Activated T-helper 2 cell treated with anti-CD3 and anti-CD28 coated beads, Interferon-gamma antibody, Interleukin-2, Interleukin-4, amounts not matched to agents 10 μg/mL and 5 μg/mL and 100 μg/mL, durations not matched to agents 14 hours and 24 hours and 36 hours (primary cell): ENCODE measurements at regions not wholly inside any gene's neighbourhood (a gene's known extent, or its start where the extent isn't known, plus 50 kb on each side); places are given as distances from the start of the nearest gene placed in this dataset.

Experiments used
- DNase-seq: peaks from one replicate; pipeline ENCODE4 v3.0.0; 2021; ENCODE audit warnings: low spot score
- H3K27ac Mint-ChIP-seq: one replicate; pipeline ENCODE4 v1.8.0; 2021; ENCODE audit warnings: mixed read lengths
- H3K27me3 Mint-ChIP-seq: one replicate; pipeline ENCODE4 v1.8.0; 2021; ENCODE audit warnings: low read depth, mixed read lengths
- H3K36me3 Mint-ChIP-seq: one replicate; pipeline ENCODE4 v1.8.0; 2021; ENCODE audit warnings: low read depth, mixed read lengths
- H3K4me1 Mint-ChIP-seq: one replicate; pipeline ENCODE4 v1.8.0; 2021; ENCODE audit warnings: low read depth, mixed read lengths
- H3K4me3 Mint-ChIP-seq: one replicate; pipeline ENCODE4 v1.8.0; 2021; ENCODE audit warnings: low read depth, mild to moderate bottlenecking, moderate library complexity, mixed read lengths
- H3K9me3 Mint-ChIP-seq: one replicate; pipeline ENCODE4 v1.8.0; 2021; ENCODE audit warnings: mixed read lengths
- intact Hi-C: fragments of 100-400 bp; cut with micrococcal nuclease; formaldehyde crosslinking; loops from one replicate; pipeline ENCODE4 v1.15.1; 2023

DNA sequence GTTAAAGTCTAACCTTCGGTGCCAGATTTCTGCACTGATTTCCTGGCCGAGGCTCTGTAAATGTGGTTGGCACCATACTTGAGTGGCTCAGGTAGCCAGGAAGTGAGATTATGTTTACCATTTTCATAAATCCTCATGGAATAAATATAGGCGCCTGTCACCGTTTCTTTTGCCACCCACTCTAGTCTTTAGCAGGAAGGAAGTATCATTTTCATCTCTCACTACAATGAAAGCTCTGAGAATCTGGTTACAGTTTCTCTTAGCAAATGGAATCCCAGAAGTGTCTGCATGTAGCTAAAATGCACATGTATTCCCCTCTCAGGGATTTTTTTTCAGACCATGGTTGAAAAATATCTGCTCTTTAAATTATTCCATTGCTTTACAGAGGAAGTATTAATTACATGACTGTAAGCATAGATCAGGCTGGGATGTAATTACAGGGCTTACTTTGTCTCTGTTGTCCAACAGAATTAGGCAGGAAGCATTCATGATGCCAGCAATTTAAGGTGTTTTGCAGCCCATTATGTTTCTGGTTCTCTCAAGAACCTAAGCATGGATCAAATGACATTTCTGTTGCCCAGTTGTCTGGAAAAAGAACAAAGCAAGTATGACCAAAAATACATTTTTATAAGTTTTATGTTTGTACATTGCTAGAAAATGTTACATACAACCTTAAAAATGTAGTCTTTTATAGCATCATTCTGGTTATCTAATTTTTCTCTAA, 221.7 kb upstream of the SPRY2 start:
- no peak overlapping the region for H3K27ac Mint-ChIP-seq

DNA sequence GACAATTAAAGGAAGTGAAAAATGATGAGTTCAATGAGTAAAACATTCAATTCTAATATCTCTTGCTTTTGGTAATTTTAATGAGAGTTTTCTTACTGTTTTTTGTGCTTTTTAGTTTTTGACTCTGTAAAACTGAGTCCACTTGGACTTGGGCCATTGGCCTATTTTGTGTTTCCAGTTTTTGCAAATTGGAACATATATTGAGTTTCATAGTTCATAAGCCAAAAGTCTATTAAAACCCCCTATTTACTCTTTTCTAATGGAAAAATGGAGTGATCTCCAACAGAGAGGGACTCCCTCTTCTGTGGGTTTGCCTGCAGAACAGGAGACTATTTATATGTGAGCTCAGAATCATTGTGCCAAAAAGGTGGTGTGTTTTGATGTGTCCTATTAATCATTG, 219.7 kb upstream of the SPRY2 start:
- Mint-ChIP-seq H3K4me3 (no peak overlapping the region), H3K27me3 (no peaks in the 10 kb centered on the region), H3K27ac (no peak overlapping the region), H3K36me3 (no peaks in the 10 kb centered on the region), H3K9me3 (peaks cover 4% of the 10 kb centered on the region), H3K4me1 (no peaks in the 10 kb centered on the region)
- DNase-seq, result no peak
- intact Hi-C loops, result no loop called here

More for the DNA sequence above, 221.7 kb upstream of the SPRY2 start:
- Mint-ChIP-seq H3K36me3 (no peaks in the 10 kb centered on the region), H3K27me3 (no peaks in the 10 kb centered on the region), H3K4me3 (no peak overlapping the region), H3K9me3 (peaks cover 4% of the 10 kb centered on the region), H3K4me1 (no peaks in the 10 kb centered on the region)
- no peak for DNase-seq
- intact Hi-C loops, result no loop called here

GRCh38 chr13:80559944-80560343, 219.0 kb upstream of the SPRY2 start:
- Mint-ChIP-seq H3K27me3 (no peaks in the 10 kb centered on the region), H3K4me1 (no peaks in the 10 kb centered on the region), H3K36me3 (no peaks in the 10 kb centered on the region), H3K9me3 (peaks cover 4% of the 10 kb centered on the region), H3K27ac (no peak overlapping the region), H3K4me3 (no peak overlapping the region)
- no peak for DNase-seq
- intact Hi-C loops, result no loop called here

GRCh38 chr13:80558074-80558473, 217.1 kb upstream of the SPRY2 start:
- intact Hi-C loops, result no loop called here
- Mint-ChIP-seq H3K36me3 (no peaks in the 10 kb centered on the region), H3K9me3 (peaks cover 4% of the 10 kb centered on the region), H3K4me3 (no peak overlapping the region), H3K27ac (no peak overlapping the region), H3K4me1 (no peaks in the 10 kb centered on the region), H3K27me3 (no peaks in the 10 kb centered on the region)
- DNase-seq, result no peak

GRCh38 chr13:80555796-80556678, 215.1 kb upstream of the SPRY2 start:
- intact Hi-C loops, result no loop called here
- DNase-seq, result no peak
- Mint-ChIP-seq H3K4me3 (no peak overlapping the region), H3K36me3 (no peaks in the 10 kb centered on the region), H3K27me3 (no peaks in the 10 kb centered on the region), H3K4me1 (no peaks in the 10 kb centered on the region), H3K27ac (no peak overlapping the region), H3K9me3 (peaks cover 4% of the 10 kb centered on the region)

DNA sequence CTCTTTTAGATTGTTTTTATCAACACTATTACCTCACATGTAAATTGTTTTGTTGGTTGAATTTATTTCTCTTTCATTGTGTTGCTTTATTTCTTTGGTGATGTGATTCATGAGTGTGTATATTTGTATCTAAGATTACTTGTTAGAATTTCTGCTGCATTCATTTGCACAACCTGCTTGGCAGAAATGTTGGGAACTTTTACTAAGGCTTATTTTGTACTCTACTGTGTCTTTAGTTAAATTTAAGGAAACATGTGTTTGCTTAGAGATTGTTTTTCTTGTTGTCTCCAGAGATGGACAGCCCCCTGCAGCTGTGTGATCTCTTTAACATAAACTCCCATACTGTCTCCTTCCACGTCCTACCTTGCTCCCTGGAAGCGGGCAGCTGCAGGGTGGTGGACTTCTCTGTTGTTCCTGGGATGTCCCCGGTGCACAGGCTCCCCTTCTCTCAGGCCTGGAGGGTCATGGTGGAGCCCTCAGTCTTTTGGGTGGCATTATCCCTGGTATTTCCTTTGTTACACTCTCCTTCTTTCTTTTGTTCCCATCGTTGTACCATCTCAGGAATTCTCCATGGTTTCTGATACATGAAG, 212.0 kb upstream of the SPRY2 start:
- DNase-seq, result no peak
- Mint-ChIP-seq H3K27ac (no peak overlapping the region), H3K4me1 (no peaks in the 10 kb centered on the region), H3K4me3 (no peak overlapping the region), H3K9me3 (no peaks in the 10 kb centered on the region), H3K27me3 (no peaks in the 10 kb centered on the region), H3K36me3 (no peaks in the 10 kb centered on the region)
- intact Hi-C loops, result no loop called here

- Mint-ChIP-seq H3K4me1 (no peaks in the 10 kb centered on the region), H3K36me3 (no peaks in the 10 kb centered on the region), H3K27ac (no peak overlapping the region), H3K27me3 (no peaks in the 10 kb centered on the region), H3K4me3 (no peak overlapping the region), H3K9me3 (no peaks in the 10 kb centered on the region)
- intact Hi-C loops, result no loop called here
- DNase-seq, result no peak
Measured at GRCh38 chr13:80551650-80552497, 210.9 kb upstream of the SPRY2 start.

GRCh38 chr13:80550971-80551441, 210.1 kb upstream of the SPRY2 start:
- intact Hi-C loops, result no loop called here
- no peaks in the 10 kb centered on the region for H3K4me1 Mint-ChIP-seq
- no peaks in the 10 kb centered on the region for H3K9me3 Mint-ChIP-seq
- no peak overlapping the region for H3K4me3 Mint-ChIP-seq
- H3K36me3 Mint-ChIP-seq, result no peaks in the 10 kb centered on the region
- no peak for DNase-seq
- no peak overlapping the region for H3K27ac Mint-ChIP-seq
- H3K27me3 Mint-ChIP-seq, result no peaks in the 10 kb centered on the region

DNA sequence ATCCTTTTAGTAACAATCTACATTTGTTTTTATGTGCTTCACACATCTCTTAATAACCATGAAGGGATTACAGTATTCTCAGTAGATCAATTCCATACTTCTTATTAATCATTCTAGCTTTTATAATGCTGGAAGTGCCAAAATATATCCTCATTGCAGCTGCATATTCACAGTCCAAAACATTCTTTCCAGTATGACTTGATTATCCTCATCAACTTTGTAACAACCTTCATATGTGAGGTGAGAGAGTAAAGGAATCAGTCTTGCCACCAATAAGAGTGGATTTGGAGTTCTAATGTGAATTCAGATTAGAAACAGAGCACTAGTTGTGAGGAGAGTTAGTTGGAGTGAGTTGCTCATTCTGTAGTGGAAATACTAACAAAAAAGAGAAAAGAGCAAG, 208.0 kb upstream of the SPRY2 start:
- Mint-ChIP-seq H3K27me3 (no peaks in the 10 kb centered on the region), H3K27ac (no peak overlapping the region), H3K4me3 (no peak overlapping the region), H3K9me3 (no peaks in the 10 kb centered on the region), H3K4me1 (no peaks in the 10 kb centered on the region), H3K36me3 (no peaks in the 10 kb centered on the region)
- intact Hi-C loops, result no loop called here
- DNase-seq, result no peak

- no peak overlapping the region for H3K4me3 Mint-ChIP-seq
Measured at GRCh38 chr13:80547885-80548825, 207.2 kb upstream of the SPRY2 start.

DNA sequence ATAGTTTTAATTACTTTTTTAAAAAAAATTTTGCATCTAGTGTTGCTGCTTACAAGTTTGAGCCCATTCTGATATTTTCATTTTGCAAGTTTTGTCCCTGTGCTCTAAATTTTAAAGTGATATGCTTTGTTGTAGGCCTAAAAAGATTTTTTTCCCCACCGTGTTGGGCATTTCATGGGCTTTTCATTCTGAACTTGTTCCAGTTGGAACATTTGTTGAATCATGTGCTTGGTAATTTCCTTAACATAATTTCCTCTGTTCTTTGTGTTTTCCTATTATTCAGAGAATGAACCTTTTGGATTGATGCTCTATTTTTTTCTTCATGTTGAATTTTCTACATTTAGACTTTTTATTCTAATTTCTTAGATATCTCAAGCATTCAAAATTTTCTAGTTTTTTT, 206.4 kb upstream of the SPRY2 start:
- Mint-ChIP-seq H3K27me3 (no peaks in the 10 kb centered on the region), H3K27ac (no peak overlapping the region), H3K4me1 (no peaks in the 10 kb centered on the region), H3K36me3 (no peaks in the 10 kb centered on the region), H3K4me3 (no peak overlapping the region), H3K9me3 (peaks cover 5% of the 10 kb centered on the region)
- no peak for DNase-seq
- intact Hi-C loops, result no loop called here

More at GRCh38 chr13:80547885-80548825, 207.2 kb upstream of the SPRY2 start:
- no peak for DNase-seq
- Mint-ChIP-seq H3K36me3 (no peaks in the 10 kb centered on the region), H3K9me3 (peaks cover under 1% of the 10 kb centered on the region), H3K27me3 (no peaks in the 10 kb centered on the region), H3K27ac (no peak overlapping the region), H3K4me1 (no peaks in the 10 kb centered on the region)
- intact Hi-C loops, result no loop called here
